GM23248 (cell line): ENCODE measurements at regions not wholly inside any gene's neighbourhood (a gene's known extent, or its start where the extent isn't known, plus 50 kb on each side); places are given as distances from the start of the nearest gene placed in this dataset.

Experiments used
- DNase-seq: peaks from one replicate; pipeline ENCODE4 v3.0.0-alpha.2; 2015
- H2AFZ ChIP-seq: fragments of 200-600 bp; sonication (generic); 2 replicates; pipeline ENCODE4 v1.6.1; 2016; ENCODE audit warnings: antibody characterized with exemption
- H3F3A ChIP-seq: fragments of 200-600 bp; sonication (generic); 2 replicates; pipeline ENCODE4 v1.6.1; 2016; ENCODE audit warnings: mild to moderate bottlenecking, antibody characterized with exemption, mixed run types; ENCODE audit not compliant: insufficient read depth
- H3K27ac ChIP-seq: fragments of 200-600 bp; sonication (generic); 2 replicates; pipeline ENCODE4 v1.5.1; 2016; ENCODE audit warnings: mild to moderate bottlenecking
- H3K27me3 ChIP-seq: fragments of 200-600 bp; sonication (generic); replicated peaks from 2 replicates; pipeline ENCODE4 v1.6.1; 2016; ENCODE audit warnings: mild to moderate bottlenecking; ENCODE audit not compliant: insufficient read depth
- H3K36me3 ChIP-seq: fragments of 200-600 bp; sonication (generic); 2 replicates; pipeline ENCODE4 v1.6.1; 2016; ENCODE audit warnings: low read depth, mild to moderate bottlenecking
- H3K4me1 ChIP-seq: fragments of 200-600 bp; sonication (generic); 2 replicates; pipeline ENCODE4 v1.6.1; 2016; ENCODE audit warnings: mild to moderate bottlenecking; ENCODE audit not compliant: insufficient read depth
- H3K4me2 ChIP-seq: fragments of 200-600 bp; sonication (generic); one replicate; pipeline ENCODE4 v1.6.1; 2016; ENCODE audit warnings: mild to moderate bottlenecking; ENCODE audit not compliant: unreplicated experiment
- H3K4me3 ChIP-seq: fragments of 200-600 bp; sonication (generic); 2 replicates; pipeline ENCODE4 v1.5.1; 2016; ENCODE audit warnings: mild to moderate bottlenecking
- H3K79me2 ChIP-seq: fragments of 200-600 bp; sonication (generic); 2 replicates; pipeline ENCODE4 v1.6.1; 2016; ENCODE audit warnings: mild to moderate bottlenecking; ENCODE audit not compliant: insufficient read depth
- H3K9ac ChIP-seq: fragments of 200-600 bp; sonication (generic); 2 replicates; pipeline ENCODE4 v1.6.1; 2016; ENCODE audit warnings: mild to moderate bottlenecking
- H3K9me2 ChIP-seq: fragments of 200-600 bp; sonication (generic); 2 replicates; pipeline ENCODE4 v1.6.1; 2016; ENCODE audit warnings: mixed run types, mild to moderate bottlenecking, moderate library complexity; ENCODE audit not compliant: insufficient read depth
- H3K9me3 ChIP-seq: fragments of 200-600 bp; sonication (generic); one replicate; pipeline ENCODE4 v1.6.1; 2017; ENCODE audit warnings: low read depth
- H4K20me1 ChIP-seq: fragments of 200-600 bp; sonication (generic); 2 replicates; pipeline ENCODE4 v1.6.0; 2016; ENCODE audit not compliant: insufficient read depth
- EZH2 ChIP-seq: fragments of 200-600 bp; sonication (generic); IDR thresholded peaks from 2 replicates; pipeline ENCODE4 v1.6.1; 2018; ENCODE audit warnings: antibody characterized with exemption, mild to moderate bottlenecking; ENCODE audit not compliant: insufficient read depth, poor library complexity, severe bottlenecking
- EZH2phosphoT487 ChIP-seq: fragments of 200-600 bp; sonication (generic); IDR thresholded peaks from 2 replicates; pipeline ENCODE4 v1.6.1; 2018; ENCODE audit warnings: antibody characterized with exemption, moderate library complexity, mild to moderate bottlenecking, low read depth; ENCODE audit not compliant: insufficient read depth
- WGBS, 2 experiments: methylation state at CpG; one replicate each; pipeline ENCODE4 v1.1.6; 2015 to 2017; ENCODE audit warnings: low lambda C conversion rate in 2 of 2, low coverage in 1 of 2; ENCODE audit errors: missing lambda C conversion rate in 2 of 2; 5-methylcytosine and 5-hydroxymethylcytosine counted together
- in situ Hi-C: fragments of 300-500 bp; cut with MboI; formaldehyde crosslinking; loops from 2 replicates; pipeline ENCODE4 v1.15.0; 2020

GRCh38 chr10:27620430-27621397 is 116.6 kb downstream of the RAB18 start:
- in situ Hi-C loops = no loop called here
- Histone ChIP-seq H3K27me3 (no peaks in the 10 kb centered on the region), H3K4me2 (peak overlapping the region; percentile 71), H3K9ac (peak overlapping the region; percentile 53), H3K9me2 (no peaks in the 10 kb centered on the region), H3K79me2 (no peaks in the 10 kb centered on the region), H3K4me1 (peaks cover 63% of the 10 kb centered on the region), H3K36me3 (no peaks in the 10 kb centered on the region), H3F3A (peaks cover 47% of the 10 kb centered on the region), H3K9me3 (no peaks in the 10 kb centered on the region), H3K27ac (peak overlapping the region; percentile 83), H2AFZ (peak overlapping the region; percentile 46), H4K20me1 (no peaks in the 10 kb centered on the region), H3K4me3 (peak overlapping the region; percentile 44)
- 1 to 3% methylated on average over 10 of the region's 10 CpGs for WGBS, 2 experiments
- no peak for TF ChIP-seq EZH2
- no peak for TF ChIP-seq EZH2phosphoT487
- DNase-seq = peak; percentile 96

- H3K4me2 ChIP-seq = peak overlapping the region; percentile 71
- DNase-seq = peak; percentile 81
- H3K27ac ChIP-seq = peak overlapping the region; percentile 83
- H3K9me2 ChIP-seq = no peaks in the 10 kb centered on the region
- peaks cover 68% of the 10 kb centered on the region for H3K4me1 ChIP-seq
- TF ChIP-seq EZH2 = no peak
- no peak for TF ChIP-seq EZH2phosphoT487
- H4K20me1 ChIP-seq = no peaks in the 10 kb centered on the region
- H3K9me3 ChIP-seq = no peaks in the 10 kb centered on the region
- peak overlapping the region; percentile 53 for H3K9ac ChIP-seq
- no peaks in the 10 kb centered on the region for H3K36me3 ChIP-seq
- in situ Hi-C loops = no loop called here
- H2AFZ ChIP-seq = 0 out of 2 replicates have a peak overlapping the region, but pooled peaks have one; percentile 10
- no peaks in the 10 kb centered on the region for H3K79me2 ChIP-seq
- 1 to 5% methylated on average over 4 of the region's 4 CpGs for WGBS, 2 experiments
- H3K4me3 ChIP-seq = peak overlapping the region; percentile 44
- peaks cover 47% of the 10 kb centered on the region for H3F3A ChIP-seq
- no peaks in the 10 kb centered on the region for H3K27me3 ChIP-seq
Observed at GRCh38 chr10:27621461-27621860, 117.4 kb downstream of the RAB18 start.

GRCh38 chr10:27622596-27622995 is 118.5 kb downstream of the RAB18 start:
- H3F3A ChIP-seq = peaks cover 51% of the 10 kb centered on the region
- H3K4me1 ChIP-seq = peaks cover 68% of the 10 kb centered on the region
- WGBS, 2 experiments = 92 to 100% methylated on average over 1 of the region's 1 CpG
- H3K9ac ChIP-seq = no peak overlapping the region
- TF ChIP-seq EZH2 (no peak), EZH2phosphoT487 (no peak)
- in situ Hi-C loops = no loop called here
- H3K36me3 ChIP-seq = no peaks in the 10 kb centered on the region
- no peaks in the 10 kb centered on the region for H3K9me3 ChIP-seq
- no peaks in the 10 kb centered on the region for H3K9me2 ChIP-seq
- peak; percentile 27 for DNase-seq
- peak overlapping the region; percentile 83; the same call in 1 of the 2 replicates for H3K27ac ChIP-seq
- no peak overlapping the region for H3K4me3 ChIP-seq
- no peaks in the 10 kb centered on the region for H3K27me3 ChIP-seq
- H3K79me2 ChIP-seq = no peaks in the 10 kb centered on the region
- H4K20me1 ChIP-seq = no peaks in the 10 kb centered on the region
- H2AFZ ChIP-seq = no peak overlapping the region
- H3K4me2 ChIP-seq = no peak overlapping the region
